Esophagus squamous epithelium (tissue), 4 donors: ENCODE measurements at regions not wholly inside any gene's neighbourhood (a gene's known extent, or its start where the extent isn't known, plus 50 kb on each side); places are given as distances from the start of the nearest gene placed in this dataset.
"Not testable (repeated sequence)": the region's sequence is repeated elsewhere in the genome, so short reads cannot be mapped to it uniquely, and the experiment has no call there.

Source experiments
- POLR2A ChIP-seq, 4 donors: fragments of 450-650 bp; IDR thresholded peaks; one replicate each; pipeline ENCODE4 v1.6.1; 2017; ENCODE audit warnings: antibody characterized with exemption in 4 of 4, mild to moderate bottlenecking in 4 of 4, moderate library complexity in 3 of 4
- TF ChIP-seq, protein P1 (sequence below), 6 experiments: fragments of 450-650 bp in 4 of 6; fragments of 200-600 bp in 2 of 6; sonication (generic) in 2 of 6; IDR thresholded peaks; one replicate each; pipeline ENCODE4 v1.5.1; 2016 to 2019; ENCODE audit warnings: antibody characterized with exemption in 6 of 6, mild to moderate bottlenecking in 4 of 6, moderate library complexity in 4 of 6

DNA sequence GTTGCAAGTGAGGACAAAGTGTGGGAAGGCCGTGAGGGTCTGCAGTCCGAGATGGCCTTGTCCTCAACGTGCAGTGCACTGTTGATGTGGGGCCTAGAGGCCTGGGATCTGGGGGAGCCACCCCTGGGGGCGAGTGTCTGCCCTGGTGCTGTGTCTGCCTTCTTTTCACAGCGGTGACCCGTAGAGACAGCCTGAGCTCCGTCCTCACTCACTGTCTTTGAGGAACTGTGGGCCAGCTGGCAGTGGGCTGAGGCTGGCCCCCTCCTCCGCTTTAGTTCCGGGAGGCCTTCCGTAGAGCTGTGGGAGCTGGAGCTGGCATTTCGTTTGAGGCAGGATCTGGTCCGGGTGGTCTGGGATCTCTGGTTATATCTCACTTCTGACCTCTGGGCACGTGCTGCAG is 1370.6 kb downstream of the CDH12 start:
- TF ChIP-seq, protein P1, sequence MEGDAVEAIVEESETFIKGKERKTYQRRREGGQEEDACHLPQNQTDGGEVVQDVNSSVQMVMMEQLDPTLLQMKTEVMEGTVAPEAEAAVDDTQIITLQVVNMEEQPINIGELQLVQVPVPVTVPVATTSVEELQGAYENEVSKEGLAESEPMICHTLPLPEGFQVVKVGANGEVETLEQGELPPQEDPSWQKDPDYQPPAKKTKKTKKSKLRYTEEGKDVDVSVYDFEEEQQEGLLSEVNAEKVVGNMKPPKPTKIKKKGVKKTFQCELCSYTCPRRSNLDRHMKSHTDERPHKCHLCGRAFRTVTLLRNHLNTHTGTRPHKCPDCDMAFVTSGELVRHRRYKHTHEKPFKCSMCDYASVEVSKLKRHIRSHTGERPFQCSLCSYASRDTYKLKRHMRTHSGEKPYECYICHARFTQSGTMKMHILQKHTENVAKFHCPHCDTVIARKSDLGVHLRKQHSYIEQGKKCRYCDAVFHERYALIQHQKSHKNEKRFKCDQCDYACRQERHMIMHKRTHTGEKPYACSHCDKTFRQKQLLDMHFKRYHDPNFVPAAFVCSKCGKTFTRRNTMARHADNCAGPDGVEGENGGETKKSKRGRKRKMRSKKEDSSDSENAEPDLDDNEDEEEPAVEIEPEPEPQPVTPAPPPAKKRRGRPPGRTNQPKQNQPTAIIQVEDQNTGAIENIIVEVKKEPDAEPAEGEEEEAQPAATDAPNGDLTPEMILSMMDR (IDR thresholded peaks at IDR 0.05): not testable (repeated sequence)
- TF ChIP-seq POLR2A (IDR thresholded peaks at IDR 0.05): not testable (repeated sequence)
